Right atrium auricular region (tissue), 2 donors: ENCODE measurements at regions not wholly inside any gene's neighbourhood (a gene's known extent, or its start where the extent isn't known, plus 50 kb on each side); places are given as distances from the start of the nearest gene placed in this dataset.

Experiments used
- DNase-seq: peaks from one replicate; pipeline ENCODE4 v3.0.0-alpha.2; 2019; ENCODE audit warnings: low spot score
- H3K27ac ChIP-seq, 2 donors: fragments of 200-600 bp; sonication (generic); 1 replicate in 1 of 2; 2 replicates in 1 of 2; pipeline ENCODE4 v1.5.1; 2016 to 2019
- H3K27me3 ChIP-seq, 2 donors: fragments of 200-600 bp; sonication (generic); one replicate each; pipeline versions ENCODE4 v1.5.1 to v1.6.0; 2017 to 2019
- H3K36me3 ChIP-seq: fragments of 200-600 bp; sonication (generic); one replicate; pipeline ENCODE4 v1.5.1; 2016
- H3K4me1 ChIP-seq, 2 donors: fragments of 200-600 bp; sonication (generic); one replicate each; pipeline versions ENCODE4 v1.5.1 to v1.6.0; 2017 to 2019
- H3K4me3 ChIP-seq, 2 donors: fragments of 200-600 bp; sonication (generic); 1 replicate in 1 of 2; 2 replicates in 1 of 2; pipeline ENCODE4 v1.5.1; 2017 to 2019; ENCODE audit warnings: mild to moderate bottlenecking in 1 of 2, moderate library complexity in 1 of 2
- H3K9me3 ChIP-seq, 2 donors: fragments of 200-600 bp; sonication (generic); one replicate each; pipeline ENCODE4 v1.5.1; 2019
- TF ChIP-seq, protein P1 (sequence below), 2 donors: fragments of 200-600 bp; sonication (generic); IDR thresholded peaks; one replicate each; pipeline ENCODE4 v1.5.1; 2019; ENCODE audit warnings: antibody characterized with exemption in 2 of 2

DNA sequence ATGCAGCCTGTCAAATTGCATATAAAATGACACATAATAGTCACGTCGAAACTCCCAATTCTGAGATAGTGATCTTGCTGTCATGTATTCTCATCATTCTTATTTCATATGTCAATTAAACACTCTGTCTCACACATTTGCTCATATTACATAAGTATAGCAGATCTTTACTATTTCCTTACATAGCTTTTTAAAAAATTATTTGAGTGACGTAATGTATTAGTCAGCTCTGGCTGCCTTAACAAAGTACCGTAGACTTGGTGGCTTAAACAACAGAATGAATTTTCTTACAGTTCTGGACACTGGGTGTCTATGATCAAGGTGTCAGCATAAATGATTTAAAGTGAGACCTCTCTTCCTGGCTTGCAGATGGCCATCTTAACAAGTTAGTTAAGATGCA, 1032.3 kb upstream of the NRXN1 start:
- H3K4me1 ChIP-seq, result no peaks in the 10 kb centered on the region
- H3K36me3 ChIP-seq, result no peaks in the 10 kb centered on the region
- H3K9me3 ChIP-seq, result peaks cover 0 to 7% of the 10 kb centered on the region in 2 donors
- no peak overlapping the region for H3K4me3 ChIP-seq
- H3K27ac ChIP-seq, result no peak overlapping the region
- DNase-seq, result no peak
- no peaks in the 10 kb centered on the region for H3K27me3 ChIP-seq
- TF ChIP-seq, protein P1, sequence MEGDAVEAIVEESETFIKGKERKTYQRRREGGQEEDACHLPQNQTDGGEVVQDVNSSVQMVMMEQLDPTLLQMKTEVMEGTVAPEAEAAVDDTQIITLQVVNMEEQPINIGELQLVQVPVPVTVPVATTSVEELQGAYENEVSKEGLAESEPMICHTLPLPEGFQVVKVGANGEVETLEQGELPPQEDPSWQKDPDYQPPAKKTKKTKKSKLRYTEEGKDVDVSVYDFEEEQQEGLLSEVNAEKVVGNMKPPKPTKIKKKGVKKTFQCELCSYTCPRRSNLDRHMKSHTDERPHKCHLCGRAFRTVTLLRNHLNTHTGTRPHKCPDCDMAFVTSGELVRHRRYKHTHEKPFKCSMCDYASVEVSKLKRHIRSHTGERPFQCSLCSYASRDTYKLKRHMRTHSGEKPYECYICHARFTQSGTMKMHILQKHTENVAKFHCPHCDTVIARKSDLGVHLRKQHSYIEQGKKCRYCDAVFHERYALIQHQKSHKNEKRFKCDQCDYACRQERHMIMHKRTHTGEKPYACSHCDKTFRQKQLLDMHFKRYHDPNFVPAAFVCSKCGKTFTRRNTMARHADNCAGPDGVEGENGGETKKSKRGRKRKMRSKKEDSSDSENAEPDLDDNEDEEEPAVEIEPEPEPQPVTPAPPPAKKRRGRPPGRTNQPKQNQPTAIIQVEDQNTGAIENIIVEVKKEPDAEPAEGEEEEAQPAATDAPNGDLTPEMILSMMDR (IDR thresholded peaks at IDR 0.05), result no peak

DNA sequence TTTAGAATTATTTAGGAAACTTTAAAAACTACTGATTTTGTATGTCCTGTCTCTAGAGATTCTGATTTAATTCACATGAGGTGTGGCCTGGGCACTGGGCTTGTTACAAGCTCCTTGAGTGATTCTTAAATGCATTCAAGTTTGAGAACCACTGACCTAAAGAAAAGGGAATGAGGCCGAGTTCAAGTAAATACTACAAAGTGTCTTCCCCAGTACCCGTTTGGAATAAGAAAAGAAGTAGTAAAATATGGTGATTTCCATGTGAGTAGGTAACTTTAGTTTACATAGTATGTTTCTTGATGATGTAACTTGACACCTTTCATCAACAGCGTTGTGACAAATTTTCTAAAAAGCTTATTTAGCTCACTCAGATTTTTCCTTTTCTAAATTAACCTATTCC, 1022.9 kb upstream of the NRXN1 start:
- Histone ChIP-seq H3K4me3 (no peak overlapping the region), H3K36me3 (no peaks in the 10 kb centered on the region), H3K27me3 (no peaks in the 10 kb centered on the region), H3K4me1 (no peaks in the 10 kb centered on the region), H3K27ac (no peak overlapping the region), H3K9me3 (peaks cover 0 to 18% of the 10 kb centered on the region in 2 donors)
- no peak for DNase-seq
- TF ChIP-seq, protein P1 (IDR thresholded peaks at IDR 0.05), result no peak

DNA sequence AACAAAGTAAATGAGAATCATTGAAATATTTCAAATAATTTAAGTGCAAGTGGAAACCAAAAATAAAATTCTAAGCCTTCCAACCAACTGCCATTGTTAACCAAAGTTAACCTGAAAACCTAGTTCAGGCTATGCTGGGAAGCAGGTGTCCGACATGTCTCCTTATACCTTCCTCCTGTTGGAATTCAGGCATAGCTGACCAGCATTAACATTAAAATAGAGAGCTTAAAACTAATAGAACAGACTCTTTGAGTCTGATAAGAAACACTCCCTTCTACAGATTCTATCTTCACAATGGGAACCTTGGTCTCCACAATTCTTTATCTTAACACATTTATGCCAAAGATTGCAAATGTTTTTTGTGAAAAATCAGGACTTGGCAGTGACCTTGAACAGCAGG, 1004.9 kb upstream of the NRXN1 start:
- no peaks in the 10 kb centered on the region for H3K36me3 ChIP-seq
- no peaks in the 10 kb centered on the region for H3K27me3 ChIP-seq

DNA sequence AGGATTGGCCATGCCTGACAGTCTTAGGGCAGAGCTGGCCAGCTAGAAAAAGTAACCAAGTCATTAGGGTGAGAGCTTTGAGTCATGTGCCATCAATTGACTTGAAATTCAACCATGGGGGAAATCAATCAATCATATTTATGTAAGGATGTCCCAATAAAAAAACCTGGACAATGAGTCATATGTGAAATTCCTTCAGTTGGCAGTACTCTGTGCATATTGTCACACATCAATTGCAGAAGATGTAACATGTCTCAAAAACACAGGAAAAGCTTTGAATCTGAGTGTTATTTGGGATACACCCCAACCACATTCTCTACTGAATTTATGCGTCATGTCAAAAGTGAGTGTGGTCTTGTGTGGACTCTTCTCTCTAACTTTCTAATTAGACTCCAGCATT, 1004.1 kb upstream of the NRXN1 start:
- Histone ChIP-seq H3K27me3 (no peaks in the 10 kb centered on the region), H3K36me3 (no peaks in the 10 kb centered on the region), H3K4me3 (no peak overlapping the region), H3K4me1 (no peaks in the 10 kb centered on the region), H3K27ac (no peak overlapping the region), H3K9me3 (no peaks in the 10 kb centered on the region)
- DNase-seq, result no peak
- TF ChIP-seq, protein P1 (IDR thresholded peaks at IDR 0.05), result no peak

More for the DNA sequence above, 1004.9 kb upstream of the NRXN1 start:
- no peak overlapping the region for H3K4me3 ChIP-seq
- no peak overlapping the region for H3K27ac ChIP-seq
- DNase-seq, result no peak
- no peaks in the 10 kb centered on the region for H3K4me1 ChIP-seq
- no peaks in the 10 kb centered on the region for H3K9me3 ChIP-seq
- TF ChIP-seq, protein P1 (IDR thresholded peaks at IDR 0.05), result no peak

DNA sequence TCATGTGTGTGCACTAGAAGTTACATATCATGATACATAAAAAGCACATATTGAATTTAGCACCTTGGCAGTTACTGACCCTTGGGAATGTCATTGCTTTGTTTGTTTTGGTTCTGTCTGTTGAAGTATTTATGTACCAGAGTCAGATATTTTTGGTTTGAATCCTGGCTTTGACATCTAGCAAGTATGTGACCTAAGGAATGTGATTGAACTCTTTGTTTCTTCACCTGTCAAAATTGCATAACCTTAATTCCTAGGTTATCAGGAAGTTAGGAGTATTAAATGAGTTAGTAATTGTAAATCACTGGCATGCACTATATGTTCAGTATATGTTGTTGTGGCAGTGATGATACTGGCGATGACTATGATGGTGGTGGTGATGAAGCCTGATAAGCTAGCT, 1003.5 kb upstream of the NRXN1 start:
- Histone ChIP-seq H3K4me3 (no peak overlapping the region), H3K9me3 (no peaks in the 10 kb centered on the region), H3K36me3 (no peaks in the 10 kb centered on the region), H3K27ac (no peak overlapping the region), H3K27me3 (no peaks in the 10 kb centered on the region), H3K4me1 (no peaks in the 10 kb centered on the region)
- DNase-seq, result no peak
- TF ChIP-seq, protein P1 (IDR thresholded peaks at IDR 0.05), result no peak

DNA sequence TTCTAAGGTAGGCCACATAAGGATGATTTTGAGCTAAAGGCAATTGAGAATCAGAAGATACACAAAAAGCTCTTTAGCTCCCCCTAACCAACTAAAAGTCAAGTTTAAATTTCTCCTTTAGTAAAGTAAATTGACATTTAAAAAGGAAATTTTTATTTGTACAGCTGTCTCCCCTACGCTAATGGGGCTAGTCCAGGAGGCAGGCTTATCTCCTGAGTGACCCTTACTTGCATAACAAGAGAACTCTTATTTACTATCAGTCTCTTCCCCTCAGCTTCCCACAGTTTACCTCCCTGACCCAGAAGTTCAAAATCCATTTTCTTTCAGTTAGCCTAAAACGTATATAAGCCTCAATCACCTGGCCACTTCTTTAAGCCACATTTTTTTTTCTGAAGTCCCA, 1002.8 kb upstream of the NRXN1 start:
- TF ChIP-seq, protein P1 (IDR thresholded peaks at IDR 0.05), result no peak
- DNase-seq, result no peak
- Histone ChIP-seq H3K4me1 (no peaks in the 10 kb centered on the region), H3K27me3 (no peaks in the 10 kb centered on the region), H3K9me3 (no peaks in the 10 kb centered on the region), H3K27ac (no peak overlapping the region), H3K36me3 (no peaks in the 10 kb centered on the region), H3K4me3 (no peak overlapping the region)
